ENCODE measurements at regions not wholly inside any gene's neighbourhood (a gene's known extent, or its start where the extent isn't known, plus 50 kb on each side); places are given as distances from the start of the nearest gene placed in this dataset.

DNA sequence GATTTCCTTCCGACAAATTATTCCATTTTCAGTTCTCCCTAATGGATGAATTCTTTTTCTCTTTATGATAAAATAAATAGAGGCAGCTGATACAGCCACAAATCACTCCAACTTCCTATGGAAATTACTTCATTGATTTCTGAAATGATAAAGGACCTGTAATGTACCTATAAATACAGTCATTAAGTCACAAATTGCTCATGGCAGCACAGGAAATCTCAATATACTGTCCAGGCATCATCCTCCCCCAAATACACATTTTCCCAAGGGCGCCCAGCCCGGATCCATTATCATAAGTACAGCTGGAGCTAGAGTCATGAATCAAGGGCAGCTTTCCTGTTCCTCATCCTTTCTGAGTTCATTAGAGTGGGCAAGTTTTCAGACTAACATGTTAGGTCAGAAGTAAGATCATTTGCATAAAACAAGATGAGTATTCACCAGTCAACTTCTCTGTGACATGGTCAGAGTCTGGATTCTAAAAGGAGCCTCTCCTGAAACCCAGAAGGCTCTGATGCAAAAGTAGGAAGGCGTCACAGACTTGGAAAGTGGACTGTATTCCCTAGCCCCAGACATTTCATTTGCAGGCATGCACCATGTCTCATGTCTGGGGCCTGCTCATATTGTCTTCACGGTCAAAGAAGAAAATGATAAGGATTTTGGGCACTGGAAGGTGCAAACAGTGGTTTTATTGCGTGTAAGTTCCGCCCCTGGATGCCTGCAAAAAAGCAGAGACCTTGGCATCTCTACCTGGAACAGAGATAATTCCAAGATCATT lies 383.2 kb downstream of the PLK2 start:
- DNase-seq (no peak), ATAC-seq (no peak)
- H3K27me3 ChIP-seq (ENCODE audit: low read depth) = no peaks in the 10 kb centered on the region
- TF ChIP-seq, protein P1, sequence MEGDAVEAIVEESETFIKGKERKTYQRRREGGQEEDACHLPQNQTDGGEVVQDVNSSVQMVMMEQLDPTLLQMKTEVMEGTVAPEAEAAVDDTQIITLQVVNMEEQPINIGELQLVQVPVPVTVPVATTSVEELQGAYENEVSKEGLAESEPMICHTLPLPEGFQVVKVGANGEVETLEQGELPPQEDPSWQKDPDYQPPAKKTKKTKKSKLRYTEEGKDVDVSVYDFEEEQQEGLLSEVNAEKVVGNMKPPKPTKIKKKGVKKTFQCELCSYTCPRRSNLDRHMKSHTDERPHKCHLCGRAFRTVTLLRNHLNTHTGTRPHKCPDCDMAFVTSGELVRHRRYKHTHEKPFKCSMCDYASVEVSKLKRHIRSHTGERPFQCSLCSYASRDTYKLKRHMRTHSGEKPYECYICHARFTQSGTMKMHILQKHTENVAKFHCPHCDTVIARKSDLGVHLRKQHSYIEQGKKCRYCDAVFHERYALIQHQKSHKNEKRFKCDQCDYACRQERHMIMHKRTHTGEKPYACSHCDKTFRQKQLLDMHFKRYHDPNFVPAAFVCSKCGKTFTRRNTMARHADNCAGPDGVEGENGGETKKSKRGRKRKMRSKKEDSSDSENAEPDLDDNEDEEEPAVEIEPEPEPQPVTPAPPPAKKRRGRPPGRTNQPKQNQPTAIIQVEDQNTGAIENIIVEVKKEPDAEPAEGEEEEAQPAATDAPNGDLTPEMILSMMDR (IDR thresholded peaks at IDR 0.05) = no peak
- no peaks in the 10 kb centered on the region for H3K9me3 ChIP-seq
- H3K27ac ChIP-seq = no peak overlapping the region
- no peaks in the 10 kb centered on the region for H3K36me3 ChIP-seq
- no peak overlapping the region for H3K4me3 ChIP-seq
- intact Hi-C loops (cut with DNase I) = no loop called here
- peaks cover 24% of the 10 kb centered on the region for H3K4me1 ChIP-seq

GRCh38 chr5:58075907-58076306 lies 384.0 kb downstream of the PLK2 start:
- ATAC-seq = no peak
- H3K9me3 ChIP-seq = no peaks in the 10 kb centered on the region

DNA sequence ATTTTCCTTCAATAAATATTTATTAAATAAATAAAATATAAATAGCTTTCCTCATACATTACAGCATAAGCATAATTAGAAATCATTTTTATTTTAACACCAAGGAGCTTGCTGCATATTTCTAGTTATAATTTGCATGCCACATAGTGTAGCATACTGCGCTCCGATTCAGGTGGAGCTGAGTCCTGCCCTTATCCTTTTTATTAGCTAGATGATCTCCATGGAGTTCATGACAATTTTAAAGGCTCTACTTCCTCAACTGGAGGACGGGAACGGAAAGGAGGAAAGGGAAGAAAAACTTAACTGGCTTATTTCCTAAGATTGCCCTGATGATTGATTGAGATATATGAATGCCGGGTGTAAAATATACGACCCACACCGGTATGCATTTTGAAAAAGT lies 385.2 kb downstream of the PLK2 start:
- Histone ChIP-seq H3K27ac (no peak overlapping the region), H3K4me3 (no peak overlapping the region), H3K4me1 (peaks cover 21% of the 10 kb centered on the region), H3K36me3 (no peaks in the 10 kb centered on the region), H3K27me3 (ENCODE audit: low read depth) (no peaks in the 10 kb centered on the region), H3K9me3 (no peaks in the 10 kb centered on the region)
- intact Hi-C loops (cut with DNase I) = no loop called here
- ATAC-seq (no peak), DNase-seq (no peak)
- TF ChIP-seq, protein P1 (IDR thresholded peaks at IDR 0.05) = no peak

More at GRCh38 chr5:58075907-58076306, 384.0 kb downstream of the PLK2 start:
- H3K4me3 ChIP-seq = no peak overlapping the region
- H3K27ac ChIP-seq = no peak overlapping the region
- H3K27me3 ChIP-seq (ENCODE audit: low read depth) = no peaks in the 10 kb centered on the region
- intact Hi-C loops (cut with DNase I) = no loop called here
- TF ChIP-seq, protein P1 (IDR thresholded peaks at IDR 0.05) = no peak
- peaks cover 25% of the 10 kb centered on the region for H3K4me1 ChIP-seq
- no peak for DNase-seq
- H3K36me3 ChIP-seq = no peaks in the 10 kb centered on the region

DNA sequence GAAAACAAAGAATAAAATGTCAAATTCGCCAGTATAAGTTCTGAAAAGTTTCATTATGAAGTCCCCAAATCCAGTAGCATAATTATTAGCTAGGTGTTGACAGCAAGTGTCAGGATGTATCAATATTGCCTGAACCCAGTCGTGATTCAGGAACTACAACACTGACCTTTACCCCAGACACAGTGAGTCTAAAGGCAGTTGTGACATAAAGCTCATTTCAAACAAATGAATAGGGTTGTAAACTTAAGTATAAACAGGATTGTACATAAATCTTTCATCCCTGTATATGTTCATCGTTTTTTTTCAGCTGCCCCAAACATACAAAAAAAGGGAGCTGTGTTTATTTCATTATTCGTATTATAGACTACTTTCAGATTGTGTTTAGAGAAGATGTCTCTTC lies 385.7 kb downstream of the PLK2 start:
- peaks cover 21% of the 10 kb centered on the region for H3K4me1 ChIP-seq
- no peak for DNase-seq
- no peaks in the 10 kb centered on the region for H3K27me3 ChIP-seq (ENCODE audit: low read depth)
- H3K4me3 ChIP-seq = no peak overlapping the region
- no peaks in the 10 kb centered on the region for H3K36me3 ChIP-seq
- H3K9me3 ChIP-seq = no peaks in the 10 kb centered on the region
- no peak overlapping the region for H3K27ac ChIP-seq
- TF ChIP-seq, protein P1 (IDR thresholded peaks at IDR 0.05) = no peak
- ATAC-seq = no peak
- intact Hi-C loops (cut with DNase I) = no loop called here

GRCh38 chr5:58073243-58073642 lies 386.6 kb downstream of the PLK2 start:
- no peaks in the 10 kb centered on the region for H3K36me3 ChIP-seq
- no peak overlapping the region for H3K4me3 ChIP-seq
- H3K9me3 ChIP-seq = no peaks in the 10 kb centered on the region
- DNase-seq = no peak
- ATAC-seq = no peak
- peaks cover 21% of the 10 kb centered on the region for H3K4me1 ChIP-seq
- TF ChIP-seq, protein P1 (IDR thresholded peaks at IDR 0.05) = no peak
- intact Hi-C loops (cut with DNase I) = no loop called here
- H3K27me3 ChIP-seq (ENCODE audit: low read depth) = no peaks in the 10 kb centered on the region
- no peak overlapping the region for H3K27ac ChIP-seq

All from lower lobe of right lung (tissue), 2 donors.